CD4-positive, alpha-beta T cell (primary cell): ENCODE measurements at regions not wholly inside any gene's neighbourhood (a gene's known extent, or its start where the extent isn't known, plus 50 kb on each side); places are given as distances from the start of the nearest gene placed in this dataset.

Source experiments
- ATAC-seq: fragments of 200-7000 bp; cut with Tn5 transposase; one replicate; pipeline ENCODE4 v1.10.0; 2022; ENCODE audit warnings: mild to moderate bottlenecking; ENCODE audit not compliant: poor library complexity
- CTCF ChIA-PET: fragments of 350-600 bp; sonication (Branson Sonifier 250); formaldehyde crosslinking; loops from one replicate; lab custom pipeline; 2021; ENCODE audit warnings: antibody characterized with exemption, inconsistent platforms; lab: Charles Lee
- POLR2A ChIA-PET: fragments of 350-600 bp; sonication (Branson Sonifier 250); formaldehyde crosslinking; loops from one replicate; lab custom pipeline; 2021; ENCODE audit warnings: antibody characterized with exemption, inconsistent platforms; lab: Charles Lee
- DNase-seq, 14 experiments: peaks; one replicate each; pipeline ENCODE4 v3.0.0-alpha.2; 2013 to 2020; ENCODE audit warnings: mixed read lengths in 2 of 14
- H3K27ac ChIP-seq, 2 donors: one replicate each; pipeline versions ENCODE4 v1.5.1 to v1.7.0; 2013; ENCODE audit warnings: low read length in 2 of 2, low read depth in 1 of 2, mild to moderate bottlenecking in 1 of 2
- H3K27me3 ChIP-seq, 2 experiments: 1 replicate in 1 of 2; 2 replicates in 1 of 2; pipeline versions ENCODE4 v1.6.1 to v1.7.0; 2013; ENCODE audit warnings: low read length in 2 of 2, control low read depth in 1 of 2, mild to moderate bottlenecking in 1 of 2, moderate library complexity in 1 of 2; ENCODE audit not compliant: insufficient read depth in 2 of 2, control insufficient read depth in 1 of 2
- H3K36me3 ChIP-seq: one replicate; pipeline ENCODE4 v1.6.1; 2013; ENCODE audit warnings: low read length, control low read depth; ENCODE audit not compliant: insufficient read depth
- H3K4me1 ChIP-seq: one replicate; pipeline ENCODE4 v1.6.1; 2013; ENCODE audit warnings: low read length, control low read depth; ENCODE audit not compliant: insufficient read depth
- H3K4me3 ChIP-seq: one replicate; pipeline ENCODE4 v1.5.1; 2013; ENCODE audit warnings: mild to moderate bottlenecking, low read length, moderate library complexity
- H3K9me3 ChIP-seq, 2 experiments: 1 replicate in 1 of 2; 2 replicates in 1 of 2; pipeline versions ENCODE4 v1.6.1 to v1.7.0; 2013; ENCODE audit warnings: low read length in 2 of 2, mild to moderate bottlenecking in 2 of 2, control low read depth in 1 of 2, moderate library complexity in 1 of 2; ENCODE audit not compliant: control insufficient read depth in 1 of 2, insufficient read depth in 1 of 2
- H3K27ac Mint-ChIP-seq: one replicate; pipeline ENCODE4 v1.8.0; 2020; ENCODE audit warnings: mixed read lengths
- H3K27me3 Mint-ChIP-seq: one replicate; pipeline ENCODE4 v1.8.0; 2021; ENCODE audit warnings: mixed read lengths
- H3K36me3 Mint-ChIP-seq: one replicate; pipeline ENCODE4 v1.8.0; 2021; ENCODE audit warnings: low read depth, mixed read lengths
- H3K4me1 Mint-ChIP-seq: one replicate; pipeline ENCODE4 v1.8.0; 2021; ENCODE audit warnings: low read depth, mixed read lengths
- H3K4me3 Mint-ChIP-seq: one replicate; pipeline ENCODE4 v1.8.0; 2020; ENCODE audit warnings: mild to moderate bottlenecking, mixed read lengths
- H3K9me3 Mint-ChIP-seq: one replicate; pipeline ENCODE4 v1.8.0; 2020; ENCODE audit warnings: mixed read lengths
- CTCF ChIP-seq: fragments of 200-600 bp; IDR thresholded peaks from one replicate; pipeline ENCODE4 v1.8.0; 2022; ENCODE audit warnings: antibody characterized with exemption, mild to moderate bottlenecking
- intact Hi-C, 2 experiments: fragments of 100-400 bp; cut with DNase I in 1 of 2; cut with micrococcal nuclease in 1 of 2; formaldehyde crosslinking; loops; one replicate each; pipeline versions ENCODE4 v1.15.1 to v1.9.0; 2023 to 2025; cut with DNase I, micrococcal nuclease

GRCh38 chr9:21660976-21661375 is 141.5 kb upstream of the MTAP start:
- peaks cover 0 to 5% of the 10 kb centered on the region in 2 experiments for H3K27me3 ChIP-seq
- CTCF ChIA-PET = no interaction called here
- no peak overlapping the region for H3K27ac ChIP-seq
- no peaks in the 10 kb centered on the region for H3K36me3 Mint-ChIP-seq
- POLR2A ChIA-PET = no interaction called here
- H3K36me3 ChIP-seq = no peaks in the 10 kb centered on the region
- TF ChIP-seq CTCF = no peak
- H3K4me3 ChIP-seq = no peak overlapping the region
- DNase-seq (no peak), ATAC-seq (no peak)
- intact Hi-C loops = no loop called here
- no peak overlapping the region for H3K27ac Mint-ChIP-seq
- H3K4me1 ChIP-seq = no peaks in the 10 kb centered on the region
- no peaks in the 10 kb centered on the region for H3K9me3 Mint-ChIP-seq
- H3K27me3 Mint-ChIP-seq = no peaks in the 10 kb centered on the region
- H3K4me3 Mint-ChIP-seq = no peak overlapping the region
- H3K4me1 Mint-ChIP-seq = no peaks in the 10 kb centered on the region
- no peaks in the 10 kb centered on the region for H3K9me3 ChIP-seq

- Mint-ChIP-seq H3K4me1 (no peaks in the 10 kb centered on the region), H3K27ac (no peak overlapping the region), H3K36me3 (no peaks in the 10 kb centered on the region), H3K4me3 (no peak overlapping the region), H3K9me3 (no peaks in the 10 kb centered on the region), H3K27me3 (no peaks in the 10 kb centered on the region)
- no peaks in the 10 kb centered on the region for H3K4me1 ChIP-seq
- CTCF ChIA-PET = no interaction called here
- no peaks in the 10 kb centered on the region for H3K9me3 ChIP-seq
- POLR2A ChIA-PET = no interaction called here
- no peak for TF ChIP-seq CTCF
- ATAC-seq = no peak
- no peak for DNase-seq
- H3K27me3 ChIP-seq = peaks cover 0 to 5% of the 10 kb centered on the region in 2 experiments
- H3K4me3 ChIP-seq = no peak overlapping the region
- intact Hi-C loops = no loop called here
- H3K27ac ChIP-seq = no peak overlapping the region
- H3K36me3 ChIP-seq = no peaks in the 10 kb centered on the region
Observed at GRCh38 chr9:21661626-21662025, 140.8 kb upstream of the MTAP start.

GRCh38 chr9:21668516-21668915 is 133.9 kb upstream of the MTAP start:
- no peaks in the 10 kb centered on the region for H3K27me3 Mint-ChIP-seq
- DNase-seq (no peak), ATAC-seq (no peak)
- no peak overlapping the region for H3K27ac Mint-ChIP-seq
- H3K9me3 Mint-ChIP-seq = no peaks in the 10 kb centered on the region
- intact Hi-C loops = loop anchor here in 1 of 2 experiments (1.0 kb wide), 1 partner anchor 32 kb away; no protein-coding TSS in a partner anchor
- Histone ChIP-seq H3K4me3 (no peak overlapping the region), H3K27me3 (no peaks in the 10 kb centered on the region), H3K36me3 (no peaks in the 10 kb centered on the region), H3K27ac (no peak overlapping the region), H3K9me3 (no peaks in the 10 kb centered on the region), H3K4me1 (peaks cover 6% of the 10 kb centered on the region)
- ChIA-PET CTCF (no interaction called here), POLR2A (no interaction called here)
- H3K36me3 Mint-ChIP-seq = no peaks in the 10 kb centered on the region
- peaks cover 6% of the 10 kb centered on the region for H3K4me1 Mint-ChIP-seq
- no peak overlapping the region for H3K4me3 Mint-ChIP-seq
- no peak for TF ChIP-seq CTCF
